ENCODE measurements at regions not wholly inside any gene's neighbourhood (a gene's known extent, or its start where the extent isn't known, plus 50 kb on each side); places are given as distances from the start of the nearest gene placed in this dataset.
A peak's percentile ranks its signal among the peaks of the same experiment; 100 is the strongest.
"Not testable (repeated sequence)": the region's sequence is repeated elsewhere in the genome, so short reads cannot be mapped to it uniquely, and the experiment has no call there.

GRCh38 chr12:47410383-47410782, 295.4 kb downstream of the RPAP3 start:
- DNase-seq (ENCODE audit: low spot score): no peak

- no peak for DNase-seq (ENCODE audit: low spot score)
These were observed 296.4 kb downstream of the RPAP3 start for GRCh38 chr12:47409310-47409987.

DNA sequence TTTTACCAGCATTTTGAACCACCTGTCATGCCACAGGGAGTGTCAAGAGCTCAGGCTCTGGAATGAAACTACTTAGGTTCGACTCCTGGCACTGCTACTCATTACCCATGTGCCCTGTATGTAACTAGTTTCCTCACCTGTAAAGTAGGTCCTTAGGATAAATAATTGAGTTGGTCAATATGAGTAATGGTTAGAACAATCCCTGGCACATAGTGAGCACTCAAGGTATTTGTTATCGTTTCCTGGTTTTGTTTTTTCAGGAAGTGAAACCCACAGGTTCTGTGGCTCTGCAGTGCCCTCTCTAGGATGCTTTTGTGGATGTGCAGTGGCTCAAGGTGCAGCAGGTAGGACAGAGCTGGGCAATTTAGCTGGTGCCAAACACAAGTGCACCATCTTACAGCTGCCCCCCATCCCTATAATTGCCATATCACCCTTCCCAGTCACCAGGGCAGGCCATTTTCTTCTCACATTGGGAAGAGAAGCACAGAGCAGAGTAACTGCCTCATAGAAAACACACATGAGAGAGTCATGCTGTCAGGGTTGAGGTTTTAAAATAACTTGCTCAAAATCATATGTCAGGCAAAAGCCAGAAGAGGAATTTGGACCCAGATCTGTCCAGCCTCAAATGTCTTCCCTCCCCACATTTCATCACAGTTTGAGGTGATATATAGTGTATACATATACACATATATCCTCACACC, 297.5 kb downstream of the RPAP3 start:
- no peak for DNase-seq (ENCODE audit: low spot score)

DNA sequence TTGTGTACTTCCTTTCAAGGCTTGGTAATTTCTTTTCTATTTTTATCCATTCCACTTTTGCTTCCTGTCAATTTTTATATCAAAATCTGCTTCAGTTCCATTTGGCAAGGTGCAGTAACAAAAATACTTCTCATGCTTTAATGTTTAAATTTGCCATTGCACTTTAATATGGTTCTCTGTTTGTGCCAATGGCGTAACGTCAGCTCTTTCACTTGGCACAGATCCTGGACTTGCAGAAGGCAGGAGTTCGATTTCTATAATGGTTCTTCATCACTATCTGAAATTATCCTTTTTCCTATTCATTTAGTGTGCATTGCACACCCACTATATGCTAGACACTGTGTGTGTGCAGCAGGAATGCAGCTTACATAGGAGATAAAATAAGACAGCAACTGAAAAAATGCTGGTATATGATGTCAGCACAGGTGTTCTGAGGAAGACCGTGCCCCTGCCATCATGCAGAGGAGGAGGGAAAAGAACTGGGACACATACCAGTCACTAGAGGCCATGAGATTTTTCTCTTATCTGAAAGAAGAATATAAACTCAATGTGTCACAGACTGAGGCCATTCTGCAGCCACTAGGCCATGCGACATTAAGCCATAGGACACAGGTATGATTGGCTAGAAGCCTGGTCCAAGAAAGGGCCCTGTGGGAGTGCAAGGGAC, 298.2 kb downstream of the RPAP3 start:
- no peak for DNase-seq (ENCODE audit: low spot score)

GRCh38 chr12:47403681-47404080, 302.1 kb downstream of the RPAP3 start:
- DNase-seq (ENCODE audit: low spot score): no peak

GRCh38 chr12:47401196-47401595, 304.6 kb downstream of the RPAP3 start:
- DNase-seq (ENCODE audit: low spot score): not testable (repeated sequence)

GRCh38 chr12:47400266-47400665, 305.6 kb downstream of the RPAP3 start:
- no peak for DNase-seq (ENCODE audit: low spot score)

DNA sequence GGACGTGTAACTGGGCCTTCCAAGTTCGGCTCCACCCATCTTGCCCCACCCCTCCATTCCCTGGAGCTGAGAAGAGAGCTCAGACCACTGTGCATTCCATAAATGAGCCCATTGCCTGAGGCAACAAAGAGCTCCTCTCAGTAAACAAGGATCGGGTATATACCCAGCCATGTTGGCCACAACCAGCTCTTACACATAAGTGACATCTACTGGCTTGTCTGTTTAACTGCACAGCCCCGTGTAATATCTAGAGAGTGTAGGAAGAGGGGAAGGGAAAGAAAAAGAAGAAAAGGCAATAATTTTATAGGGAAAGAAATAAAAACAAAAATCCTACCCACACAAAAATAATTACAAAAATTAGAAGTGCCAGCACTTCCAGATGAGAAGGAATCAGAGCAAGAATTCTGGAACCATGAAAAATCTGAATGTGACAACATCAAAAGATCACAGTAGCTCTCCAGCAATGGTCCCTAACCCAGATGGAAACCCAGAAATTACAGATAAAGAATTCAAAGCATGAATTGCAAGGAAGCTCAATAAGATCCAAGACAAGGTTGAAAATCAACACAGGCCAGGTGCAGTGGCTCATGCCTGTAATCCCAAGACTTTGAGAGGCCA, 308.1 kb downstream of the RPAP3 start:
- DNase-seq (ENCODE audit: low spot score): no peak

- DNase-seq (ENCODE audit: low spot score): no peak
These were observed 308.7 kb downstream of the RPAP3 start for GRCh38 chr12:47396902-47397663.

DNA sequence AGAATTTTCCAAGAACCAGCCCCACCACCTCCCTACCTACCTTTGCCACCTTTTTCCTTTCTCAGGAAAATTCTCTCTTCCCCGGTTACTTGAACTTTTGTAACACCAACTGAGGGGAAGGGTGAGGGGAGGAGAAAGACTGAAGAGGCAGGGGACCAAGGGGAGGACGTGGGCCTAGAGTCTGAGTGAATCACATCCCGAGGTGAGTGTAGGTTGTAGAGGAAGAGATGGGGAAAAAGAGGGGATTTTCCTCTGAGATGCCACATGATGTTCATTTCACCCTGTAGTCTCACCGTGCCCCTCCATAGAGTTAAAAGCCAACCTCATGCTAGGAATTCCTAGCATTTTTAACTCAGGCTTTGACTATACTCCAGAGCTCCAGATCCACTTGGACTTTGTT, 311.8 kb downstream of the RPAP3 start:
- no peak for DNase-seq (ENCODE audit: low spot score)

DNA sequence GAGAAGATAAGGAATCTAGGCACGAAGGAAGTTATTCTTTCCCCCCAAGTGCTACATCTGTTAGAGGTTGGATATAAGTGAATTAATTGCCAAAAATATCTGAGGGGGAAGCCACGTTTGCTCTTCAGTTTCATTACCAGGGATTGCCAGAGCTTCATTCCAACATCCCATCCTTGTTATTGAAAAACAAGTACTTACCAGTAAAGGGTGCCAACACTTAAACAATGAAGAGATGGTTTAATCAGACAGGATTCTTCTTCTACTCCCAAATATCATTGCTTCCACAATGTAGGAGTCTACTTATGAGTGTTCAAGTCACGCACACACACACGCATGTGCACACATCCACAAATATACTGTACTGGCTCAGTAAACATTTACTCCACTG, 312.4 kb downstream of the RPAP3 start:
- DNase-seq (ENCODE audit: low spot score): no peak

GRCh38 chr12:47391566-47391965, 311.8 kb upstream of the AMIGO2 start:
- no peak for DNase-seq (ENCODE audit: low spot score)

- no peak for DNase-seq (ENCODE audit: low spot score)
These were observed 309.0 kb upstream of the AMIGO2 start for GRCh38 chr12:47388712-47389111.

GRCh38 chr12:47387994-47388393, 308.2 kb upstream of the AMIGO2 start:
- DNase-seq (ENCODE audit: low spot score): no peak

DNA sequence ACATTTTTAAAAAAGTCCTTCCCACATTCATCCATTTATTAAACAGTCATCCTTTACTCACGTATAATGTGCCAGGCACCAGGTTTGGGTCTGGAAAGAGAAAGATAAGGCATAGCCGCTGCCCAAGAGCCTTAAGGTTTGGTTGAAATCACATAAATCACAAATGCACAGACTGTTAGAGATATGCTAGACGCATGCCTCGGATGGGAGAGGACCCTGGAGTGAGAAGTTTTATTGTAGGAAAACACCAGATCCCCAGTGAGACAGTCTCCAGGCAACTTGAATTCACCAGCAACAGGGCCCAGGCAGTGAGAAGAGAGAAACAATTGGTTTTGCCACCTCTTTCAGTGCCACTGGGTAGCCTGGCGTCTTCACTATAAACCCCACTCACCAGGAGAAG, 305.9 kb upstream of the AMIGO2 start:
- no peak for DNase-seq (ENCODE audit: low spot score)

DNA sequence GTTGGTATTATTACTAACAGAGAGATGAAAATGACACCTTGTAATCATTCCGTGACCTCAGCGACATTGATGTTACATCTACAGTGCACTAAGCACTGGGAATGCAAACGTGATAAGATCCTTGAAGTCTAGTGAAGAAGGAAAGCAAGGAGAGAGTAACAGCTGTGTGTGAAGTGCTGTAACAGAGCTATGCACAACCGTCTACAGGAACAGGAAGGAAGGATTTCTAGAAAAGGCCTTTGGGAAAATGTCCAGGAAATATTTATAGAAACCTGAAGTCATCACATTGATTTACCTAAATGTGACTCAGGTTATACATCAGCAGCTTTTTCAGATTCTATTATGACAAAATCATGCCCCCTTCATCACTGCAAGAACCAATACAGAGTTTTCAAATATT, 304.2 kb upstream of the AMIGO2 start:
- DNase-seq (ENCODE audit: low spot score): no peak

DNA sequence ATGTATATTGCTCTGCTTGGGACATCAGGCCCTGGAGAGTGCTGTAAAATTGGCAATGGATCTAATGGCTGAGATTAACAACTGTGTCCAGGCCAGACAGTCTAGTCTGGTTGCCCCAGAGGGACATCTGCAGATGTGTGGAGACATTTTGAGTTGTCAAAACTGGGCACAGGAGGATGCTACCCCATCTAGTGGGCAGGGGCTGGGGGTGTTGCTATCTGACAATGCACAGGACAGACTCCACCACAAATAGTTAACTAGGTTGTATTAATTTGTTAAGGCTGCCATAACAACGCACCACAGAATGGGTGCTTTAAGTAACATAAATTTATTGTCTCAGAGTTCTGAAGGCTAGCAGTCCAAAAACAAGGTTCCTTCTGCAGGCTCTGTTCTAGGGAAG, 302.5 kb upstream of the AMIGO2 start:
- DNase-seq (ENCODE audit: low spot score): no peak

- no peak for DNase-seq (ENCODE audit: low spot score)
These were observed 299.1 kb upstream of the AMIGO2 start for GRCh38 chr12:47378907-47379306.

- no peak for DNase-seq (ENCODE audit: low spot score)
These were observed 298.4 kb upstream of the AMIGO2 start for GRCh38 chr12:47378222-47378582.

- DNase-seq (ENCODE audit: low spot score): peak; percentile 93
These were observed 297.9 kb upstream of the AMIGO2 start for GRCh38 chr12:47377414-47378221.

DNA sequence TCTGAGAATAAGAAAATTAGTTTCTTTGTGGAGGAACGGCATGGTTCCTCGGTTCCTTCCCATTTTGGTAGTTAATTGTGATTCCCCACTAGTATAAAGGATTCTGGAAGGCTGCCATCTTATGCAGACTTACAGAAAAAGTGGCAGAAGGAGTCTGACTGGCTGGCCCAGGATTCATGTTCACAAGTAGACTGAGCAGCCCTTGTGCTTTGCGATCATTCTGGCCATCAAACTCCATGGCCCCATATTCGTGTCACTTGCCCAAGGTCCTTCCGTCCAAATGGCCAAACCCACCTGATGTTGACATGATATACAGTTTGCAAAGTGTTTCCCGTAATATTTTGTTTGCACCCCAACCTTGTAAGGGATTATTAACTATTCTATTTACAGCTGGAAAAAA, 297.2 kb upstream of the AMIGO2 start:
- DNase-seq (ENCODE audit: low spot score): no peak

All from ureter (tissue), 1 donor.